ENCODE measurements at regions not wholly inside any gene's neighbourhood (a gene's known extent, or its start where the extent isn't known, plus 50 kb on each side); places are given as distances from the start of the nearest gene placed in this dataset.
A peak's percentile ranks its signal among the peaks of the same experiment; 100 is the strongest.

- FAIRE-seq (no peak), DNase-seq (ENCODE audit: insufficient read length, low spot score) (no peak)
Observed at GRCh38 chr6:19754686-19755085, 82.5 kb upstream of the ID4 start.

- peak; percentile 4 for FAIRE-seq
Observed at GRCh38 chr6:19755181-19755580, 82.0 kb upstream of the ID4 start.

GRCh38 chr6:19757036-19757435, 80.1 kb upstream of the ID4 start:
- FAIRE-seq (no peak), DNase-seq (ENCODE audit: insufficient read length, low spot score) (peak; percentile 19)

More at GRCh38 chr6:19755181-19755580, 82.0 kb upstream of the ID4 start:
- peak; percentile 41 for DNase-seq (ENCODE audit: insufficient read length, low spot score)

GRCh38 chr6:19759117-19759880, 77.9 kb upstream of the ID4 start:
- FAIRE-seq = no peak
- DNase-seq (ENCODE audit: insufficient read length, low spot score) = peak; percentile 14

- no peak for FAIRE-seq
- no peak for DNase-seq (ENCODE audit: insufficient read length, low spot score)
Observed at GRCh38 chr6:19761121-19761520, 76.0 kb upstream of the ID4 start.

GRCh38 chr6:19771753-19772336, 65.3 kb upstream of the ID4 start:
- no peak for FAIRE-seq
- no peak for DNase-seq (ENCODE audit: insufficient read length, low spot score)

GRCh38 chr6:19772891-19773290, 64.3 kb upstream of the ID4 start:
- FAIRE-seq (no peak), DNase-seq (ENCODE audit: insufficient read length, low spot score) (no peak)

- FAIRE-seq = no peak
Observed at GRCh38 chr6:19781269-19781668, 55.9 kb upstream of the ID4 start.

GRCh38 chr6:19782588-19782987, 54.6 kb upstream of the ID4 start:
- FAIRE-seq (no peak), DNase-seq (ENCODE audit: insufficient read length, low spot score) (no peak)

More at GRCh38 chr6:19781269-19781668, 55.9 kb upstream of the ID4 start:
- no peak for DNase-seq (ENCODE audit: insufficient read length, low spot score)

Data from HTR-8/SVneo (cell line).